ENCODE measurements at regions not wholly inside any gene's neighbourhood (a gene's known extent, or its start where the extent isn't known, plus 50 kb on each side); places are given as distances from the start of the nearest gene placed in this dataset.
"Not testable (repeated sequence)": the region's sequence is repeated elsewhere in the genome, so short reads cannot be mapped to it uniquely, and the experiment has no call there.

DNA sequence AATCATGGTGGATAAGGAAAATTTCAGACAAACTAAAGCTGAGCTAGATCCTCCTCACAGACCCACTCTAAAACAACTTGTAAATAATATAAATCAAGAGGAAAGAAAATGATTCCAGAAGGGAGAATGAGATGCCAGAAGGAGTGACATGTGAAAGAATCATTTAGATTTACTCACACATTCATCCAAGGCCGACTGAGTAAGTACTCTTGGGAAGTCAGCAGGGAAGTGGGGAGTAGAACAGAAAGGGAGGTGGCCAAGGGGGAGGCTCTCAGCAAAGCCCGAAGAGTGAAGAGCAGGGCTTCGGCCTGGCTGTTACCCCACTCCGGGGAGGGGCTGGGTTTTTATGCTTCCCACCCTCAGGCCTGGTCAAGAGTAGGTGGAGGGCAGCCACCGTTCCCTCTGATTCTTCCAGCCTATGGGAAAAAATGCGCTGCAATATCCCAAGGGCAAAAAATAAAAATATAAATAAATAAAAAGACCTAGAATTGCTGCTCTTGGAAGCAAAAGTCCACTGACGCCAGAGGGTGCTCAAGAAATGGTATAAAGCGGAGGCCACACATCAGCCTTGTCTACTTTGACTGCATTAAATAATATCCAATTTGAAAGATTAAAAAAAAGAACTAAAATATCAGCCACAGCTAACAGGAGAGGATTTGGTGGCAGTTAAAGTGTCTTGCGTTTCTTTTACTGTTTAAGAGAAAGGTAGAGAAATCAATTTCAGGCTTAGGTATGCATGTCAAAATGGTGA is 110.2 kb upstream of the COL5A1 start:
- intact Hi-C loops (cut with DNase I) = no loop called here
- no peak for DNase-seq (ENCODE audit: low spot score)
- H3K36me3 ChIP-seq = no peaks in the 10 kb centered on the region
- no peaks in the 10 kb centered on the region for H3K9me3 ChIP-seq
- TF ChIP-seq POLR2AphosphoS5 (IDR thresholded peaks at IDR 0.05) (no peak), POLR2A (IDR thresholded peaks at IDR 0.05) (no peak)
- TF ChIP-seq, protein P1, sequence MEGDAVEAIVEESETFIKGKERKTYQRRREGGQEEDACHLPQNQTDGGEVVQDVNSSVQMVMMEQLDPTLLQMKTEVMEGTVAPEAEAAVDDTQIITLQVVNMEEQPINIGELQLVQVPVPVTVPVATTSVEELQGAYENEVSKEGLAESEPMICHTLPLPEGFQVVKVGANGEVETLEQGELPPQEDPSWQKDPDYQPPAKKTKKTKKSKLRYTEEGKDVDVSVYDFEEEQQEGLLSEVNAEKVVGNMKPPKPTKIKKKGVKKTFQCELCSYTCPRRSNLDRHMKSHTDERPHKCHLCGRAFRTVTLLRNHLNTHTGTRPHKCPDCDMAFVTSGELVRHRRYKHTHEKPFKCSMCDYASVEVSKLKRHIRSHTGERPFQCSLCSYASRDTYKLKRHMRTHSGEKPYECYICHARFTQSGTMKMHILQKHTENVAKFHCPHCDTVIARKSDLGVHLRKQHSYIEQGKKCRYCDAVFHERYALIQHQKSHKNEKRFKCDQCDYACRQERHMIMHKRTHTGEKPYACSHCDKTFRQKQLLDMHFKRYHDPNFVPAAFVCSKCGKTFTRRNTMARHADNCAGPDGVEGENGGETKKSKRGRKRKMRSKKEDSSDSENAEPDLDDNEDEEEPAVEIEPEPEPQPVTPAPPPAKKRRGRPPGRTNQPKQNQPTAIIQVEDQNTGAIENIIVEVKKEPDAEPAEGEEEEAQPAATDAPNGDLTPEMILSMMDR (IDR thresholded peaks at IDR 0.05) = no peak
- no peak overlapping the region for H3K4me3 ChIP-seq
- WGBS = 66% methylated on average over 9 of the region's 9 CpGs
- no peaks in the 10 kb centered on the region for H3K27me3 ChIP-seq (replicated peaks; ENCODE audit: insufficient read depth)
- no peak overlapping the region for H3K27ac ChIP-seq
- peaks cover 3% of the 10 kb centered on the region for H3K4me1 ChIP-seq (replicated peaks)

DNA sequence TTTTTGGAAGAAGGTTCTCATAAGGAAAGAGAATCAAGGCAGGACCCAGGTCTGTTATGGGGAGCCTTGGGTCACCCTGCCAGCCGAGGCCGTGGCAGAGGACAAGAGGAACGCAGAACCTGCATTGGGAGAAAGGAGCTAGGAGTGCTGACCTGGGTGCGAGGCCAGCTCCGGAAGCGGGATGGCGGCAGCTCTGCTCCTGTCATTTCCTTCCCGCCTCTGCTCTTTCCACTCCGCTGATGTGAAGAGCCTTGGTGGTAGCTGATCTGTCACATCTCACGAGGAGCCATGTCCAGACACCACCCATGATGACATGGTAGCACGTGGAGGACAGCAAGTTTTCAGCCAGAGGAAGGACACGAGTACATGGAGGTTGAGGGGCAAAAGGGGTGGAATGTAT is 109.5 kb upstream of the COL5A1 start:
- Histone ChIP-seq H3K4me3 (no peak overlapping the region), H3K36me3 (no peaks in the 10 kb centered on the region)
- 83% methylated on average over 12 of the region's 12 CpGs for WGBS

GRCh38 chr9:134532661-134533060 is 108.9 kb upstream of the COL5A1 start:
- intact Hi-C loops (cut with DNase I); DNase-seq (ENCODE audit: low spot score); H3K9me3 ChIP-seq; H3K27ac ChIP-seq; H3K4me3 ChIP-seq; H3K4me1 ChIP-seq (replicated peaks); H3K36me3 ChIP-seq; H3K27me3 ChIP-seq (replicated peaks; ENCODE audit: insufficient read depth): not testable (repeated sequence)
- 97% methylated on average over 9 of the region's 9 CpGs for WGBS

More for the DNA sequence above, 109.5 kb upstream of the COL5A1 start:
- H3K27ac ChIP-seq = no peak overlapping the region
- no peaks in the 10 kb centered on the region for H3K9me3 ChIP-seq
- H3K4me1 ChIP-seq (replicated peaks) = peaks cover 3% of the 10 kb centered on the region
- intact Hi-C loops (cut with DNase I) = no loop called here
- TF ChIP-seq POLR2A (IDR thresholded peaks at IDR 0.05) (no peak), POLR2AphosphoS5 (IDR thresholded peaks at IDR 0.05) (no peak)
- TF ChIP-seq, protein P1 (IDR thresholded peaks at IDR 0.05) = no peak
- DNase-seq (ENCODE audit: low spot score) = no peak
- no peaks in the 10 kb centered on the region for H3K27me3 ChIP-seq (replicated peaks; ENCODE audit: insufficient read depth)

GRCh38 chr9:134533850-134534588 is 107.6 kb upstream of the COL5A1 start:
- DNase-seq (ENCODE audit: low spot score) = no peak
- H3K36me3 ChIP-seq = no peaks in the 10 kb centered on the region
- TF ChIP-seq POLR2AphosphoS5 (IDR thresholded peaks at IDR 0.05) = no peak
- TF ChIP-seq, protein P1 (IDR thresholded peaks at IDR 0.05) = no peak
- no peak for TF ChIP-seq POLR2A (IDR thresholded peaks at IDR 0.05)
- intact Hi-C loops (cut with DNase I) = no loop called here
- H3K27ac ChIP-seq = no peak overlapping the region
- no peaks in the 10 kb centered on the region for H3K9me3 ChIP-seq
- peaks cover 3% of the 10 kb centered on the region for H3K4me1 ChIP-seq (replicated peaks)
- no peak overlapping the region for H3K4me3 ChIP-seq
- no peaks in the 10 kb centered on the region for H3K27me3 ChIP-seq (replicated peaks; ENCODE audit: insufficient read depth)
- 53% methylated on average over 27 of the region's 28 CpGs for WGBS

GRCh38 chr9:134534661-134535080 is 106.9 kb upstream of the COL5A1 start:
- 18% methylated on average over 12 of the region's 12 CpGs for WGBS
- Histone ChIP-seq H3K9me3 (no peaks in the 10 kb centered on the region), H3K4me3 (no peak overlapping the region), H3K36me3 (no peaks in the 10 kb centered on the region), H3K27me3 (replicated peaks; ENCODE audit: insufficient read depth) (no peaks in the 10 kb centered on the region), H3K4me1 (replicated peaks) (peaks cover 3% of the 10 kb centered on the region), H3K27ac (no peak overlapping the region)
- intact Hi-C loops (cut with DNase I) = no loop called here
- DNase-seq (ENCODE audit: low spot score) = no peak
- TF ChIP-seq POLR2A (IDR thresholded peaks at IDR 0.05) (no peak), POLR2AphosphoS5 (IDR thresholded peaks at IDR 0.05) (peak; percentile 52)
- TF ChIP-seq, protein P1 (IDR thresholded peaks at IDR 0.05) = no peak

All from prostate gland (tissue), 2 donors.